ENCODE measurements at regions not wholly inside any gene's neighbourhood (a gene's known extent, or its start where the extent isn't known, plus 50 kb on each side); places are given as distances from the start of the nearest gene placed in this dataset.

- DNase-seq, result no peak
- Histone ChIP-seq H3K9me3 (replicated peaks; ENCODE audit: insufficient read depth, low read length) (no peaks in the 10 kb centered on the region), H3K4me3 (ENCODE audit: low read length) (no peak overlapping the region)
These were observed 687.1 kb downstream of the PCDH17 start for GRCh38 chr13:58318495-58319167.

DNA sequence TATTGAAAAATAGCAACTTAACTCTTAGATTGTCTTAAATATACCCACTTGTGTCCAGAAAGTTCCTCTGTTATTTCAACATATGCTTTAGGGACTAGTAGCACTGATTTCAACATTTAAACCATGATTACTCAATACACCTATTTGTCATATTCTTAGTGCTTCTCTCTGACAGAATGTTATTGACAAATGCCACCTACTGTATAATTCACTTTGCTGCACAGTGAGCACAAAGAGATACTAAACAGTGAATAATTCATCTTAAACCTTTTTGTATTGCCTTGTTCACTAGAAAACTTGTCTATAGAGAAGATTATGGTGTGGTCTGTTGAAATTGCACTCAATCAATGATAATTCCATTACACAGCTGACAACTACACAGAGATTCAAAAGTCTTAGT lies 692.6 kb downstream of the PCDH17 start:
- Histone ChIP-seq H3K27ac (ENCODE audit: low read length) (no peak overlapping the region), H3K9me3 (replicated peaks; ENCODE audit: insufficient read depth, low read length) (no peaks in the 10 kb centered on the region), H3K27me3 (replicated peaks; ENCODE audit: insufficient read depth, low read length) (no peaks in the 10 kb centered on the region), H3K4me3 (ENCODE audit: low read length) (no peak overlapping the region), H3K9ac (ENCODE audit: low read length) (no peak overlapping the region), H3K36me3 (replicated peaks; ENCODE audit: insufficient read depth, low read length) (no peaks in the 10 kb centered on the region), H3K9me2 (replicated peaks; ENCODE audit: insufficient read depth, low read length) (no peaks in the 10 kb centered on the region), H4K20me1 (ENCODE audit: insufficient read depth, low read length) (no peaks in the 10 kb centered on the region), H2AFZ (ENCODE audit: low read length) (no peak overlapping the region), H3F3A (ENCODE audit: insufficient read depth, low read length) (no peaks in the 10 kb centered on the region), H3K4me2 (ENCODE audit: low read depth, low read length) (no peak overlapping the region), H3K4me1 (ENCODE audit: low read length) (no peaks in the 10 kb centered on the region), H3K79me2 (ENCODE audit: low read length) (no peaks in the 10 kb centered on the region)
- DNase-seq, result no peak
- no peak for TF ChIP-seq EZH2phosphoT487 (IDR thresholded peaks at IDR 0.05; ENCODE audit: low read length)
- TF ChIP-seq, protein P1, sequence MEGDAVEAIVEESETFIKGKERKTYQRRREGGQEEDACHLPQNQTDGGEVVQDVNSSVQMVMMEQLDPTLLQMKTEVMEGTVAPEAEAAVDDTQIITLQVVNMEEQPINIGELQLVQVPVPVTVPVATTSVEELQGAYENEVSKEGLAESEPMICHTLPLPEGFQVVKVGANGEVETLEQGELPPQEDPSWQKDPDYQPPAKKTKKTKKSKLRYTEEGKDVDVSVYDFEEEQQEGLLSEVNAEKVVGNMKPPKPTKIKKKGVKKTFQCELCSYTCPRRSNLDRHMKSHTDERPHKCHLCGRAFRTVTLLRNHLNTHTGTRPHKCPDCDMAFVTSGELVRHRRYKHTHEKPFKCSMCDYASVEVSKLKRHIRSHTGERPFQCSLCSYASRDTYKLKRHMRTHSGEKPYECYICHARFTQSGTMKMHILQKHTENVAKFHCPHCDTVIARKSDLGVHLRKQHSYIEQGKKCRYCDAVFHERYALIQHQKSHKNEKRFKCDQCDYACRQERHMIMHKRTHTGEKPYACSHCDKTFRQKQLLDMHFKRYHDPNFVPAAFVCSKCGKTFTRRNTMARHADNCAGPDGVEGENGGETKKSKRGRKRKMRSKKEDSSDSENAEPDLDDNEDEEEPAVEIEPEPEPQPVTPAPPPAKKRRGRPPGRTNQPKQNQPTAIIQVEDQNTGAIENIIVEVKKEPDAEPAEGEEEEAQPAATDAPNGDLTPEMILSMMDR (IDR thresholded peaks at IDR 0.05; ENCODE audit: low read length), result no peak
- no peak for TF ChIP-seq EZH2 (optimal IDR thresholded peaks at IDR 0.05; ENCODE audit: low read depth, low read length)

More at GRCh38 chr13:58318495-58319167, 687.1 kb downstream of the PCDH17 start:
- Histone ChIP-seq H3K27me3 (replicated peaks; ENCODE audit: insufficient read depth, low read length) (no peaks in the 10 kb centered on the region), H3K9ac (ENCODE audit: low read length) (no peak overlapping the region), H3K36me3 (replicated peaks; ENCODE audit: insufficient read depth, low read length) (no peaks in the 10 kb centered on the region), H3K9me2 (replicated peaks; ENCODE audit: insufficient read depth, low read length) (no peaks in the 10 kb centered on the region), H4K20me1 (ENCODE audit: insufficient read depth, low read length) (no peaks in the 10 kb centered on the region), H3F3A (ENCODE audit: insufficient read depth, low read length) (no peaks in the 10 kb centered on the region), H3K4me2 (ENCODE audit: low read depth, low read length) (no peak overlapping the region), H3K27ac (ENCODE audit: low read length) (no peak overlapping the region), H3K4me1 (ENCODE audit: low read length) (no peaks in the 10 kb centered on the region), H2AFZ (ENCODE audit: low read length) (no peak overlapping the region), H3K79me2 (ENCODE audit: low read length) (no peaks in the 10 kb centered on the region)
- no peak for TF ChIP-seq EZH2phosphoT487 (IDR thresholded peaks at IDR 0.05; ENCODE audit: low read length)
- no peak for TF ChIP-seq EZH2 (optimal IDR thresholded peaks at IDR 0.05; ENCODE audit: low read depth, low read length)
- TF ChIP-seq, protein P1 (IDR thresholded peaks at IDR 0.05; ENCODE audit: low read length), result no peak

DNA sequence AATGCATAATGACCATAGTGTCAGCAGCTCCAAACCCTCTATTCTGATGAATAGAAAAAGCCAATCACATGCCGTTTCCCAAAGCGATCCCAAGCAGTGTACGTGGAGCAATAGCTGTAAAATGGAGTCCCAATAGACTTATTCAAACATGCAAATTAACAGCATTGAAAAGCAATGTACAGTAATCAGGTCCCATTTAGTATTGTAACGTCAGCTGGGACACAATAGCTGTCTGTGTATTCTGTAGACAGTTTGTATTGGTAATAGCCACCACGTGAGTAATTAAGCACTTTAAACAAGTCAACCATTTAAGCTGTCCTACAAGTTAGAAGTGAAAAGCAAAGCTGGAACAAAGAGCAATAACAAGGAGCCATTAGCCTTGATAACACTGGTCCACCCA lies 698.2 kb downstream of the PCDH17 start:
- Histone ChIP-seq H3K4me1 (ENCODE audit: low read length) (no peaks in the 10 kb centered on the region), H3K79me2 (ENCODE audit: low read length) (no peaks in the 10 kb centered on the region)
- TF ChIP-seq, protein P1 (IDR thresholded peaks at IDR 0.05; ENCODE audit: low read length), result no peak
- TF ChIP-seq EZH2 (optimal IDR thresholded peaks at IDR 0.05; ENCODE audit: low read depth, low read length) (no peak), EZH2phosphoT487 (IDR thresholded peaks at IDR 0.05; ENCODE audit: low read length) (no peak)

More for the DNA sequence above, 698.2 kb downstream of the PCDH17 start:
- Histone ChIP-seq H4K20me1 (ENCODE audit: insufficient read depth, low read length) (no peaks in the 10 kb centered on the region), H3K27ac (ENCODE audit: low read length) (no peak overlapping the region), H3K9ac (ENCODE audit: low read length) (no peak overlapping the region), H3F3A (ENCODE audit: insufficient read depth, low read length) (no peaks in the 10 kb centered on the region), H3K9me2 (replicated peaks; ENCODE audit: insufficient read depth, low read length) (no peaks in the 10 kb centered on the region), H3K9me3 (replicated peaks; ENCODE audit: insufficient read depth, low read length) (no peaks in the 10 kb centered on the region), H3K4me3 (ENCODE audit: low read length) (no peak overlapping the region), H3K36me3 (replicated peaks; ENCODE audit: insufficient read depth, low read length) (no peaks in the 10 kb centered on the region), H2AFZ (ENCODE audit: low read length) (no peak overlapping the region), H3K4me2 (ENCODE audit: low read depth, low read length) (no peak overlapping the region), H3K27me3 (replicated peaks; ENCODE audit: insufficient read depth, low read length) (no peaks in the 10 kb centered on the region)
- DNase-seq, result no peak
